Activated naive CD4-positive, alpha-beta T cell treated with anti-CD3 and anti-CD28 coated beads for 36 hours (primary cell): ENCODE measurements at regions not wholly inside any gene's neighbourhood (a gene's known extent, or its start where the extent isn't known, plus 50 kb on each side); places are given as distances from the start of the nearest gene placed in this dataset.

Experiments
- CTCF ChIA-PET: fragments of 350-600 bp; sonication (Branson Sonifier 250); formaldehyde crosslinking; loops from one replicate; lab custom pipeline; 2021; ENCODE audit warnings: antibody characterized with exemption; lab: Charles Lee
- DNase-seq: peaks from one replicate; pipeline ENCODE4 v3.0.0-alpha.2; 2020
- H3K27ac Mint-ChIP-seq: one replicate; pipeline ENCODE4 v1.8.0; 2021; ENCODE audit warnings: mild to moderate bottlenecking, mixed read lengths
- H3K27me3 Mint-ChIP-seq: one replicate; pipeline ENCODE4 v1.8.0; 2021; ENCODE audit warnings: low read depth, mixed read lengths
- H3K36me3 Mint-ChIP-seq: one replicate; pipeline ENCODE4 v1.8.0; 2021; ENCODE audit warnings: low read depth, mixed read lengths
- H3K4me1 Mint-ChIP-seq: one replicate; pipeline ENCODE4 v1.8.0; 2021; ENCODE audit warnings: low read depth, mixed read lengths
- H3K4me3 Mint-ChIP-seq: one replicate; pipeline ENCODE4 v1.8.0; 2021; ENCODE audit warnings: mild to moderate bottlenecking, moderate library complexity, mixed read lengths
- H3K9me3 Mint-ChIP-seq: one replicate; pipeline ENCODE4 v1.8.0; 2021; ENCODE audit warnings: mixed read lengths
- intact Hi-C: fragments of 100-400 bp; cut with micrococcal nuclease; formaldehyde crosslinking; loops from one replicate; pipeline ENCODE4 v1.15.1; 2023

DNA sequence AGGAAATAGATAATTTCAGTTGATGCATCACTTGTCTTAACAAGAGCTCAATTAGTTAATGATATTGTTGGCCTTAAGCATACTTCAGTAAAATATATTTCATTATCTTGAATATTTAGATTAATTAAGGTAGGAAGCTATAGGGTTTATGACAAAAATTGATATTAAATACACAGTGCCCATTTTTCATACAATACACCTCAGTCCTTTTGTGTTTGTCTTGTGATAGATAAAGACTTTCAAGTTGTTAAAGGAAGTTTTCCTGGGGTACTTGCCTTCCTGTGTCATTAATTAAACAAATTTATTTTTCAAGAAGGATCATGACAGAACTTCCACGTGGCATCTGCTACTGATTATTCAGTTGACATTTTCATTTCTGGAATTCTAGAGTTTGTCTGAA, 420.5 kb downstream of the MTX2 start:
- Mint-ChIP-seq H3K4me3 (no peak overlapping the region), H3K36me3 (no peaks in the 10 kb centered on the region), H3K27ac (no peak overlapping the region), H3K27me3 (peaks cover 10% of the 10 kb centered on the region), H3K4me1 (no peaks in the 10 kb centered on the region), H3K9me3 (no peaks in the 10 kb centered on the region)
- DNase-seq, result no peak
- CTCF ChIA-PET, result no interaction called here
- intact Hi-C loops, result no loop called here

DNA sequence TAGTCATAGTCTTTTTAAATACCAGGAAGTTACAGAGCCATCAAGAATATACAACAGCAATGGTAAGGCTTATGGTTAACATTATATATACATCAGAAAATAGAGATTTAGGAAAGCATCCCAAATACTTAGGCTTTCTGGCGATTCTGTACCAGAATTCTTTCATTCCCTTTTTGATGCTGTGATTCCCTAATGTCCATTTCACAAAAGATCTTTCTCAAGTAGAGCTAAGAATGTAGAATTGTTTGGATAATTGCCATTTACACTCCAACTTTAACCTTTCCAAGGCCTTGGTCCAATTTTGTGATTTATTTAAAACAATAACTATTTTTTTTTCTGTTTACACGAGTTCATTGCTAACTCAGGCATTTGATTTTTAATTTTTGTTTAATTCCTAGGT, 422.2 kb downstream of the MTX2 start:
- Mint-ChIP-seq H3K36me3 (no peaks in the 10 kb centered on the region), H3K27me3 (peaks cover 8% of the 10 kb centered on the region), H3K4me1 (no peaks in the 10 kb centered on the region), H3K9me3 (no peaks in the 10 kb centered on the region), H3K4me3 (no peak overlapping the region), H3K27ac (no peak overlapping the region)
- no peak for DNase-seq
- CTCF ChIA-PET, result no interaction called here
- intact Hi-C loops, result no loop called here

DNA sequence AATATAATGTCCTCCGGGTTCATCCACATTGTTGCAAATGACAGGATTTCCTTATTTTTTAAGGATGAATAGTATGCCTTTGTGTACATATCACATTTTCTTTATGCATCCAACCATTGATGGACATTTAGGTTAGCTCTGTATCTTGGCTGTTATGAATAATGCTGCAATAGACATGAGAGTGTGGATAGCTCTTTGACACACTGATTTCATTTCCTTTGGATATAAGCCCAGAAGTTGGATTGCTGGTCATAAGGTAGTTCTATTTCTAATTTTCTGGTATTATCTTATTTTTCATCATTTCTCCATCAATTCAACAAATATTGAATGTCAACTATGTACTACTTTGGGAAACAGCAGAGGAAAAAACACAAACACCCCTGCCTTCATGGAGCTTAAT, 423.3 kb downstream of the MTX2 start:
- CTCF ChIA-PET, result no interaction called here
- H3K27me3 Mint-ChIP-seq, result peaks cover 11% of the 10 kb centered on the region
- no peak overlapping the region for H3K4me3 Mint-ChIP-seq

DNA sequence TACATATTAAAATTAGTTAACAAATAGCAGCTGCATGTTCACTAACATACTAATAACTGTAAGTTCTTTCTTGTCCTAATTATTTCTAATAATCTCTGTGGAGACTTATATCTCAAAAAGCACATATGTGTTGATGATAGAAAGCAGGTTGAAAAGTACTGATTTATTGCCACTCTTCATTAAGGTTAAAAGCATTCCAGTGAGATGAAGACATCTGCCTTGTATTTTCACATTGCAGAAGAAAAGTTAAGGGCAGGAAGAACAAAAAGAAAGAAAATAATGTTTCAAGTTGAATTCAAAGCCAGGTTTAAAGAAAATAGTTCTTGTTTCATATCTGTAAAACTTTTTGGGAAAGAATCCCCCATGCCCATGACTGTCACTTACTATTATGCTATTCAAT, 429.9 kb downstream of the MTX2 start:
- Mint-ChIP-seq H3K4me3 (no peak overlapping the region), H3K36me3 (no peaks in the 10 kb centered on the region), H3K9me3 (no peaks in the 10 kb centered on the region), H3K4me1 (no peaks in the 10 kb centered on the region), H3K27ac (no peak overlapping the region), H3K27me3 (peaks cover 16% of the 10 kb centered on the region)
- no peak for DNase-seq
- intact Hi-C loops, result no loop called here
- CTCF ChIA-PET, result interaction anchor here (1.1 kb wide), 1 partner anchor 449 kb away, joined by 4 read pairs; no protein-coding TSS in a partner anchor

More for the DNA sequence above, 423.3 kb downstream of the MTX2 start:
- no peak for DNase-seq
- Mint-ChIP-seq H3K27ac (no peak overlapping the region), H3K9me3 (no peaks in the 10 kb centered on the region), H3K4me1 (no peaks in the 10 kb centered on the region), H3K36me3 (no peaks in the 10 kb centered on the region)
- intact Hi-C loops, result no loop called here

DNA sequence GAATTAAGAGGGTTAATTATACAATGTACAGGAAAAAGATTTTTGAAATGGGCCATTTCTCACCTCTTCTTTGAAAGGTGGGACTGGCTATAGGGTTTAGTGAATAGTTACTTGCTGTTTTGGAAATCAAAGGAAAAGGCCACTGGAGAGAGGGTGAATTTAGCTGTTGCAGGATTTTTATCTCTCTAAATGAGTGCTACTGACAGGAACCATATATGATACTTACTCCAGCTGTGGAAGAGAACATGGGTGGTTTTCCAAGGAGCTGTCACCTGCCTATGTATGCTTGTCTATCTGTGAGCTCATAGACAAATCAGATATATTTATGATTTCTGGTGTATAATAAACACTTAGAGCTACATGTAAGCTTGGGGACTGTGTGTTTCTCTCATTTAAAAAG, 430.4 kb downstream of the MTX2 start:
- no peaks in the 10 kb centered on the region for H3K9me3 Mint-ChIP-seq
- H3K4me1 Mint-ChIP-seq, result no peaks in the 10 kb centered on the region
- no peak for DNase-seq
- H3K36me3 Mint-ChIP-seq, result no peaks in the 10 kb centered on the region
- H3K27me3 Mint-ChIP-seq, result peaks cover 14% of the 10 kb centered on the region
- CTCF ChIA-PET, result interaction anchor here (1.1 kb wide), 1 partner anchor 449 kb away, joined by 4 read pairs; no protein-coding TSS in a partner anchor
- H3K4me3 Mint-ChIP-seq, result no peak overlapping the region
- intact Hi-C loops, result no loop called here
- H3K27ac Mint-ChIP-seq, result no peak overlapping the region

DNA sequence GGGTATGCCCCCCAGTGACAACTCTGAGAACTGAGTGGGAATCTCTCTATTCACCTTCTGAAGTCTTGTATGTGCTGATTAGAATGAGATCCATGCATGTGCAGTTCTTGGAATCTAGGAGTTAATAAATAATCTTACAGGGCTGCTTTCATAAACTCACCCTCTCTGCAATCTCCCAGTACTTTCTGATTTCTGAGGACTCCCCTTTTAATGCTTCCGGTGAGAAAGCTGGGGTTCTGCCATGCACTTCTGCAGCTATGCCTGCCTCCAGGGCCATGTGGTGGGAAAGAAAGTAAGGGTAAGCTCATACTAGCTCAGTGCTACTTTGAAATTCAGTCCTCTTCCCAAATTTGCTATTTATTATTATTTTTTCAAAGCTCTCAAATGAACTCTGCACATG, 432.9 kb downstream of the MTX2 start:
- CTCF ChIA-PET, result no interaction called here
- Mint-ChIP-seq H3K27ac (no peak overlapping the region), H3K36me3 (no peaks in the 10 kb centered on the region), H3K9me3 (no peaks in the 10 kb centered on the region), H3K4me3 (no peak overlapping the region), H3K4me1 (no peaks in the 10 kb centered on the region), H3K27me3 (peaks cover 12% of the 10 kb centered on the region)
- DNase-seq, result no peak
- intact Hi-C loops, result no loop called here

DNA sequence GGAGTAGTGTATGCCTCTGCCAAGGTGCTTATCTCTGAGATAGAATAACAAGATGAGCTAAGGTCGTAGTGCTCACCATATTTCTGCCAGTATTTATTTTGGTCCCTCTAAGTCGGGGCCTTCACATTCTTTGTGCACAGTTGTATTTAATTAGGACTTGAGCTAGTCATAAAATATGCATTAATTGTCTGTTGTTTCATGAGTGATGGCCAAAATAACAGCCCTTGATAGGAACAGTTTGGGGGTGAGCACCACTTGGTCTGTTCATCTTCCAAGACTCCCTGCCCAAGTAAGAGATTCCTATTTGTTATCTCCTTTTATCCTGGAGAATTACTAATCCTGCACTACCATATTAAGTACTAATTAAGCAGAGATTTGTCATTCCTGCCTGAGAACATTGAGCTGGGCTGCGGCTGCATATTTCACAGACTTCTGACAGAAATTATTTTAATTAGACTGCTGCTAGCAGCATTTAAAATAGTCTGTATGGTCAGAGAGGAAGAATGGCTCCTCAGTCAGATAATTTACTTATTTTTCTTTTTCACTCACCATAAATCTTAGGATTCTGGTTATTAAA, 435.1 kb downstream of the MTX2 start:
- Mint-ChIP-seq H3K27ac (no peak overlapping the region), H3K36me3 (no peaks in the 10 kb centered on the region), H3K4me3 (no peak overlapping the region), H3K4me1 (no peaks in the 10 kb centered on the region), H3K27me3 (peaks cover 13% of the 10 kb centered on the region), H3K9me3 (no peaks in the 10 kb centered on the region)
- DNase-seq, result no peak
- intact Hi-C loops, result no loop called here
- CTCF ChIA-PET, result no interaction called here

DNA sequence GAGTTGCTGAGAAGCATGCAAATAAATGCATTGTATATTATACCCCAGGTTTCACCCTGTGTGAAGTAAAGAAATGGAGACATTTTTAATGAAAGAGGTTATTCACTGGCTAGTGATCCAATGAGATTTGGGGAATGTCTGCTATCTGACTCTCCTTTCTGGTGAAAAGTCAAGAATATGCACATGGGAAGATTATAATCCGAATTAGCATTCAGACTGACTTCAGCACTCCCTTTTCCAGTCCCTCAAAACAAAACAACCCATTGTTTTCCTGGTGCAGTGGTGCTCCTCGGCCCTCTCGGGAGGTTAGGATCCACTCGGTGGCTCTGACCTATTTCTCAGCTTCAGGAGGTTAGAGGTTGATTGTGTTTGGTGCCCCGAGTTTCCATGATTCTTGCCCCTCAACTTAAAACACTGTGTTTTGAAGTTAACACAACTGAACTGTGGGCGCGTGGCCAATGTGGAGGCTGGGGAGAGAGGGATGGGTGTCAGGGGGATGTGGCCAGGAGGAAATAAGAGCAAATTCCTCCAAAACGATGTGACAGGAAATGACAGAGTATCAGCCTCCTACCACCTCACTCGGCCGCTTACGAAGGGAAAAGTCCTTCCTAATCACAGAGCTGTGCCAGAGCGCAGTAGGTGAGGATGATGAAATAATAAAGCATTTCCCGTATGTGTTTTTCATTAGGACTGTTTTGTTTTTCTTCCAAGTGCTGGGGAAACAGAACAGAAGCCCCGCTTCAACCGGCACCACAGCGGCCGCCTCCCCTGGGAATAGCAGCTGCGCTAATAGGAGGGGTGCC, 440.1 kb downstream of the MTX2 start:
- no peak for DNase-seq
- CTCF ChIA-PET, result no interaction called here
- intact Hi-C loops, result no loop called here
- Mint-ChIP-seq H3K36me3 (no peaks in the 10 kb centered on the region), H3K27ac (no peak overlapping the region), H3K4me3 (no peak overlapping the region), H3K27me3 (peaks cover 17% of the 10 kb centered on the region), H3K9me3 (no peaks in the 10 kb centered on the region), H3K4me1 (no peaks in the 10 kb centered on the region)

DNA sequence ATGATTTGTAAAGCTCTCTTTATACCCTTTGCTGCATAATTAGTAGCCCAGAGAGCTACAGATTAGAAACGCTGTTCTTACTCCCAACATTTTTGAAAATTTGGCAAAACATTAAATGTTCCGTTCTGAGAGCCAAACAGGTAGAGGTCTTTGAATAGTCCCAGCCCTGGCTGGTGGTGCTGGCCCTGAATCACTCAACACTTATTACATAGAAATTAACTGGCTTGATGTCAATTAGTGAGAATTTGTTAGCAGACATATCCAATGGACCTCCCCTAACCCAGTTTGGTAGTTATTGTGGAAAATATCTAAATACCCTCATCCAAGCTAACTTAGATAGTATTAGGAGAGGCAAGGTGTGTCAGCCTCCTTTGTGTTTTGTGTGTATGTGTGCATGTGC, 440.7 kb downstream of the MTX2 start:
- CTCF ChIA-PET, result no interaction called here
- peaks cover 17% of the 10 kb centered on the region for H3K27me3 Mint-ChIP-seq
- intact Hi-C loops, result no loop called here

DNA sequence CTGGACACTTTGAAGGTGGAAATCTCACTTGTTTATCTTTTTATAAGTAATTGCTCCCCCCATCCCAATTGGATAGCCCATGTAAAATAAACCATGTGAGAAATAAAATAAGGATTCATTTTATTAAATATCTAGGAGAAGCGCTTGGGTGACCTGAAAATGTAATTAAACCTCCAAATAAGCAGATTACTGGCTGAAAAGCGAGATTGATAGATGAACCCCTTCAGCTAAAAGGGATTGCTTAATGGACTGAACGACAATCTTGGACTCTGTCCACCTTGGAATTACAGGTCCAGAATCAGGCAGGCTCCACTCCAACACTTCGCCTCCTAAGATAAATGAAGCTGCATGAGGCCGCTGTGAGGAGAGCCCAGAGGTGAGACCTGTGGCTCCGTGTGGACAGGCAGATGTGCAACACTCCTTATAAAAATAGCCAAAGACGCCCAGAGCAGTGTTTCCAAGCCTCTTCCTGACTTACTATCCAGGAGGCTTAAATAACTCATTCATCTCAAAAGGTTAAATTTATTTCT, 441.5 kb downstream of the MTX2 start:
- intact Hi-C loops, result no loop called here
- no peak overlapping the region for H3K4me3 Mint-ChIP-seq

More for the DNA sequence above, 440.7 kb downstream of the MTX2 start:
- H3K4me1 Mint-ChIP-seq, result no peaks in the 10 kb centered on the region
- no peaks in the 10 kb centered on the region for H3K9me3 Mint-ChIP-seq
- no peaks in the 10 kb centered on the region for H3K36me3 Mint-ChIP-seq
- H3K4me3 Mint-ChIP-seq, result no peak overlapping the region
- no peak for DNase-seq
- H3K27ac Mint-ChIP-seq, result no peak overlapping the region

DNA sequence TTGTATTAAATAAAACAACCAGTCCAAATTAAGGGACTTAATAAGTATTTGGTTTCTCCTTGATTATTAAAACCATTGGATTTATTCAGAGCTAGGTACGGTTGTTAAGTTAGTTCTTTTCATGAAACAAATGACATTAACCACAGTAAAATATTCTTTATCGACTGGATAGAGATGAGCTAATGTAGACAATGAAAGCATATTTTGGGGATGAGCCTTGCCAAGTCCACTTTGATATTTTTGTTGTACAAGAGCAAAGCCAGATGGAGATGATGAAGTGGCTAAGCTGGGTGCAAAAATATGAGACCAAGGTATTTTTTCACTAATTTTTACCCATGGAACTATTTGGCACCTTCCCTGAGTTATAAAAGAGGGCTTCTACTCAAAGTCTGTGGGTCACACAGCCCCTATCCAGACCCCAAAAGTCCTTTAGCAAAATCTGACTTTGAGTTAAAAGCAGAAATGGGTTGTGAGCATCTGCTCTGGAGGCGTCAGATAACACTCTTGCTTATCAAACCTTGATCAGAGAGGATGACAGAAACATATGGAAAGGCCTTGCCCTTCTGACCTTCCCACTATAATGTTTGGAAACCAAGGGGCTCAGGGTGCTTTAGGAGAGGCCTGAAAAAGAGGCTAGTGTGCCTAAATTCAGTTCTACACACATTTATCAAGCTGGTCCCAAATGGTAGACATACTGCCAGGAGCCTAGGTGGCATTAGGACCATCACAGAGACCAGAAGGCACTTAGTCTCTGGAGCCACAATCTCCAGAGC, 456.8 kb downstream of the MTX2 start:
- H3K27ac Mint-ChIP-seq, result no peak overlapping the region
- intact Hi-C loops, result no loop called here
- H3K36me3 Mint-ChIP-seq, result no peaks in the 10 kb centered on the region
- CTCF ChIA-PET, result no interaction called here
- H3K4me1 Mint-ChIP-seq, result no peaks in the 10 kb centered on the region
- H3K4me3 Mint-ChIP-seq, result no peak overlapping the region
- peaks cover 1% of the 10 kb centered on the region for H3K27me3 Mint-ChIP-seq
- no peaks in the 10 kb centered on the region for H3K9me3 Mint-ChIP-seq
- DNase-seq, result no peak

More for the DNA sequence above, 441.5 kb downstream of the MTX2 start:
- Mint-ChIP-seq H3K27me3 (peaks cover 17% of the 10 kb centered on the region), H3K4me1 (no peaks in the 10 kb centered on the region), H3K36me3 (no peaks in the 10 kb centered on the region), H3K9me3 (no peaks in the 10 kb centered on the region), H3K27ac (no peak overlapping the region)
- CTCF ChIA-PET, result interaction anchor here (1.1 kb wide), 1 partner anchor 109 kb away, joined by 3 read pairs; no protein-coding TSS in a partner anchor
- no peak for DNase-seq

DNA sequence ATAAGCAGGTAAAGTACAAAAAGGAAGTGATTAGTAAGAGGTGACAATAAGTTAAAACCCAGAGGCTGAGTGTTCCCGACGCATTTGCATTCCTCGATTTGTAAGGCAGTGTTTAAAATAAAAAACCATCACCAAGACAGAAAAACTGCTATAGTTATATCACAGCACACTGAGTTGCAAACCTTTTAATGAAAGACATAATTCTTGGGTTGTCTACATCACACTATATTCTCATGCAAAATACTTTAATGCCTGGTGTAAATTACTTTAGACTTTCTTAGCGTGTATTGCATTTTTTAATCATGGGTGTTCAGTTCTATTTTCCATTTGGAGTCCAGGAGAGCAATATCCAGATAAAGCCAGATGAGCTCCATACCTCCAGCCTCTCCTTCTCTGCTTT, 458.5 kb downstream of the MTX2 start:
- CTCF ChIA-PET, result no interaction called here
- H3K36me3 Mint-ChIP-seq, result no peaks in the 10 kb centered on the region
- no peaks in the 10 kb centered on the region for H3K27me3 Mint-ChIP-seq
- H3K4me3 Mint-ChIP-seq, result no peak overlapping the region
- H3K27ac Mint-ChIP-seq, result no peak overlapping the region
- H3K9me3 Mint-ChIP-seq, result no peaks in the 10 kb centered on the region
- no peak for DNase-seq
- H3K4me1 Mint-ChIP-seq, result no peaks in the 10 kb centered on the region
- intact Hi-C loops, result no loop called here
